Suprapubic skin (tissue), 4 donors: ENCODE measurements at regions not wholly inside any gene's neighbourhood (a gene's known extent, or its start where the extent isn't known, plus 50 kb on each side); places are given as distances from the start of the nearest gene placed in this dataset.
"Not testable (repeated sequence)": the region's sequence is repeated elsewhere in the genome, so short reads cannot be mapped to it uniquely, and the experiment has no call there.

ENCODE experiments used
- DNase-seq, 2 donors: peaks; one replicate each; pipeline ENCODE4 v3.0.0-alpha.2; 2019; ENCODE audit warnings: low spot score in 2 of 2
- H3K27ac ChIP-seq: fragments of 200-600 bp; sonication (generic); one replicate; pipeline ENCODE4 v1.5.1; 2019
- H3K27me3 ChIP-seq: fragments of 200-600 bp; sonication (generic); one replicate; pipeline ENCODE4 v1.5.1; 2019
- H3K36me3 ChIP-seq: fragments of 200-600 bp; sonication (generic); one replicate; pipeline ENCODE4 v1.5.1; 2019
- H3K4me1 ChIP-seq: fragments of 200-600 bp; sonication (generic); one replicate; pipeline ENCODE4 v1.5.1; 2019
- H3K4me3 ChIP-seq: fragments of 200-600 bp; sonication (generic); one replicate; pipeline ENCODE4 v1.5.1; 2019; ENCODE audit warnings: mild to moderate bottlenecking
- H3K9me3 ChIP-seq: fragments of 200-600 bp; sonication (generic); one replicate; pipeline ENCODE4 v1.5.1; 2019
- EP300 ChIP-seq: sonication (generic); formaldehyde crosslinking; IDR thresholded peaks from one replicate; pipeline ENCODE4 v1.6.1; 2017; ENCODE audit warnings: antibody characterized with exemption
- POLR2A ChIP-seq, 2 donors: fragments of 450-650 bp; IDR thresholded peaks; one replicate each; pipeline ENCODE4 v1.6.1; 2017; ENCODE audit warnings: antibody characterized with exemption in 2 of 2, mild to moderate bottlenecking in 2 of 2, moderate library complexity in 2 of 2
- POLR2AphosphoS5 ChIP-seq, 3 donors: sonication (generic); formaldehyde crosslinking; IDR thresholded peaks; one replicate each; pipeline ENCODE4 v1.6.1; 2017; ENCODE audit warnings: antibody characterized with exemption in 3 of 3
- whole genome bisulfite sequencing: methylation state at CpG from one replicate; pipeline ENCODE4 v1.1.5; 2018; 5-methylcytosine and 5-hydroxymethylcytosine counted together
- TF ChIP-seq, protein P1 (sequence below), 2 donors: fragments of 200-600 bp in 1 of 2; fragments of 450-650 bp in 1 of 2; sonication (generic) in 1 of 2; IDR thresholded peaks; one replicate each; pipeline ENCODE4 v1.5.1; 2016 to 2019; ENCODE audit warnings: antibody characterized with exemption in 2 of 2, mild to moderate bottlenecking in 1 of 2, moderate library complexity in 1 of 2

DNA sequence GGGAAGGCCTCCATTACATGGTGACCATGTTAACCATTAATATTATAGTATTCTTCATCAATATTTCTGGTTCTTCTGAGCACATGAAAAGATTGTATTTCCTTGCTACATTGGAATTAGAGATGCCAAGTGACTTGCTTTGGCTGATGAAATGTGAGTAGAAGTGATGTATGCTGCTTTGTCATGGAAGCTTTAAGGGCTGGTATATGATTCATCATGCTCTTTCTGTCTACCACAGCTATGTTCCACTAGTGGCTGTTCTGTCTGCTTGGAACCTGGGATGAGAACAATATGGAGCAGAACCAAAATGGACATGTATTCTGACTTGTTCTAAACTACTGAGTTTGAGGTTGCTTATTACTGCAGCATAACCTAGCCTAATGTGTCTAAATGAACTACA is 163.3 kb downstream of the TM2D1 start:
- DNase-seq, result no peak
- H3K9me3 ChIP-seq, result peaks cover 14% of the 10 kb centered on the region
- H3K27ac ChIP-seq, result no peak overlapping the region

DNA sequence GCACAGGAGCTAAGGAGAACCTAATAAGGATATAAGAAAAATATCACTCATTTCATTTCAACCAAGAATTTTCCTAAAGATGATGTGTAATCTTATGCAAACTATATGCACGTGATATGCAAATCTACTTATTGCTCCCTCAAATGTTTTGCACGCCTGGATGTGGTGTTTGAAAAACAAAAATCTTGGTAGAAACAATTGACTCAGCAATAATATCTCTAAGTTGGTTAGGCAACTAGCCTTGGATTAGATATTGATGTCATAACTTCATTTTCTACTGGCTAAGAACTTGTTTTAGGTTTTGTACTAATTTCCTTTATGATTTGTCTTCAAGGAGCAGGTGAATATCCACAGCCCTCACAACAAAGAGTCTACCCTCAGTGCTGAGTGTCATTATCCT is 164.6 kb downstream of the TM2D1 start:
- no peak overlapping the region for H3K27ac ChIP-seq
- no peak for DNase-seq
- H3K9me3 ChIP-seq, result peaks cover 1% of the 10 kb centered on the region
- no peak for TF ChIP-seq EP300
- TF ChIP-seq POLR2AphosphoS5 (IDR thresholded peaks at IDR 0.05), result no peak
- H3K4me3 ChIP-seq, result no peak overlapping the region
- no peaks in the 10 kb centered on the region for H3K36me3 ChIP-seq
- H3K27me3 ChIP-seq, result no peaks in the 10 kb centered on the region
- no peaks in the 10 kb centered on the region for H3K4me1 ChIP-seq
- 99% methylated on average over 2 of the region's 2 CpGs for WGBS

More for the DNA sequence above, 163.3 kb downstream of the TM2D1 start:
- no peaks in the 10 kb centered on the region for H3K4me1 ChIP-seq
- H3K27me3 ChIP-seq, result no peaks in the 10 kb centered on the region
- H3K36me3 ChIP-seq, result no peaks in the 10 kb centered on the region
- no peak overlapping the region for H3K4me3 ChIP-seq
- TF ChIP-seq POLR2A (IDR thresholded peaks at IDR 0.05) (no peak), POLR2AphosphoS5 (IDR thresholded peaks at IDR 0.05) (no peak), EP300 (no peak)
- TF ChIP-seq, protein P1, sequence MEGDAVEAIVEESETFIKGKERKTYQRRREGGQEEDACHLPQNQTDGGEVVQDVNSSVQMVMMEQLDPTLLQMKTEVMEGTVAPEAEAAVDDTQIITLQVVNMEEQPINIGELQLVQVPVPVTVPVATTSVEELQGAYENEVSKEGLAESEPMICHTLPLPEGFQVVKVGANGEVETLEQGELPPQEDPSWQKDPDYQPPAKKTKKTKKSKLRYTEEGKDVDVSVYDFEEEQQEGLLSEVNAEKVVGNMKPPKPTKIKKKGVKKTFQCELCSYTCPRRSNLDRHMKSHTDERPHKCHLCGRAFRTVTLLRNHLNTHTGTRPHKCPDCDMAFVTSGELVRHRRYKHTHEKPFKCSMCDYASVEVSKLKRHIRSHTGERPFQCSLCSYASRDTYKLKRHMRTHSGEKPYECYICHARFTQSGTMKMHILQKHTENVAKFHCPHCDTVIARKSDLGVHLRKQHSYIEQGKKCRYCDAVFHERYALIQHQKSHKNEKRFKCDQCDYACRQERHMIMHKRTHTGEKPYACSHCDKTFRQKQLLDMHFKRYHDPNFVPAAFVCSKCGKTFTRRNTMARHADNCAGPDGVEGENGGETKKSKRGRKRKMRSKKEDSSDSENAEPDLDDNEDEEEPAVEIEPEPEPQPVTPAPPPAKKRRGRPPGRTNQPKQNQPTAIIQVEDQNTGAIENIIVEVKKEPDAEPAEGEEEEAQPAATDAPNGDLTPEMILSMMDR (IDR thresholded peaks at IDR 0.05), result no peak

DNA sequence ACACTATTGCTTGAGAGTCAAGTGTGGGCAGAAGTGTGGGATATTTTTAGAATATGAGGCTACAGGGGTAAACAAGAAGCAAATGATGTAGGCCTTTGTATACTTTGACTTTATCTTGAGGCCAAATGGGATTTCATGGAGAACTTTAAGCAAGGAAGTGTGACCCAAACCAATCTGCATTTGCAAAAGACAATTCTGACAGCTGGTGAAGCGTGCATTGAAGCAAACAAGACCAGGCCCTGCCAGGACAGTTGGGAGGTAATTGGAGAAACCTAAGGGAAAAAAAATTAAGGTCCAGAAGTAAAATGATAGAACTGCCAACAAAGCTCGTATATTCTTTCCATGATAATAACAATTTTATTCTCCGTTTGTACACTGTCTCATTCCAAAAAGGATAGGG is 168.3 kb downstream of the TM2D1 start:
- TF ChIP-seq POLR2AphosphoS5 (IDR thresholded peaks at IDR 0.05), result no peak
- no peak for DNase-seq

DNA sequence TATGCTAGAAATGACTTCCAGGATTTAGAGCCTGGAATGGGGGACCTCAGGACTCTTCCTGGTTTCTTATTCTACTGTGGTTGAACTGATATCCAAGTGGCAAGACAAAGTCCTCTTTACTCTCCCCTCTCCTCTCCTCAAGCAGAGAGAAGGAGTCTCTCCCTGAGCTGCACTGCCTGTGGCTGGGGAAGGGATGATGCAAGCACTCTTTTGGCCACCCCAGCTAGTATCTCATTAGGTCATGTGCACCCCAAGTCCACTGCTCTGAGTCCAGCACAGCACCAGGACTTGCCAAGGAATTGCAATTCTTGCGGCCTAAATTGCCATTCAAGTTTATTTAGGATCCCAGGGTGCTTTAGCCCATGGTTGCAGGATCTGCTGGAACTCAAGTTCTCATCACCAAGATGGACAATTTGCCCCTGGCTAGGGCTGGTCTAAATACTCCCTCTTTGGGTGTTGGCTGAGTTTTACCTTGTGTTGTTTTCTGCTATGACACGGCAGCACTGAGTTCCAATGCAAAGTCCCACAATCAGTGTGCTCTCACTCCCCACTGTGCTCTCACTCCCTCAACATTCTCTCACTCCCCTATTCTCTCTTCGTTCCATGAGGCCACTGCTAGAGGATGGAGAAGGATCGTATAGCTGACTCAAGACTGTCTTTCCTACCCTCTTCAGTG is 172.2 kb downstream of the TM2D1 start:
- no peak for TF ChIP-seq POLR2AphosphoS5 (IDR thresholded peaks at IDR 0.05)
- no peak for TF ChIP-seq EP300
- TF ChIP-seq, protein P1 (IDR thresholded peaks at IDR 0.05), result no peak
- no peak for TF ChIP-seq POLR2A (IDR thresholded peaks at IDR 0.05)
- WGBS, result 94% methylated on average over 4 of the region's 4 CpGs
- no peaks in the 10 kb centered on the region for H3K27me3 ChIP-seq

More for the DNA sequence above, 168.3 kb downstream of the TM2D1 start:
- no peaks in the 10 kb centered on the region for H3K4me1 ChIP-seq
- WGBS, result 95% methylated on average over 3 of the region's 3 CpGs
- H3K4me3 ChIP-seq, result no peak overlapping the region
- H3K27me3 ChIP-seq, result no peaks in the 10 kb centered on the region
- no peaks in the 10 kb centered on the region for H3K36me3 ChIP-seq
- H3K9me3 ChIP-seq, result no peaks in the 10 kb centered on the region
- H3K27ac ChIP-seq, result no peak overlapping the region

DNA sequence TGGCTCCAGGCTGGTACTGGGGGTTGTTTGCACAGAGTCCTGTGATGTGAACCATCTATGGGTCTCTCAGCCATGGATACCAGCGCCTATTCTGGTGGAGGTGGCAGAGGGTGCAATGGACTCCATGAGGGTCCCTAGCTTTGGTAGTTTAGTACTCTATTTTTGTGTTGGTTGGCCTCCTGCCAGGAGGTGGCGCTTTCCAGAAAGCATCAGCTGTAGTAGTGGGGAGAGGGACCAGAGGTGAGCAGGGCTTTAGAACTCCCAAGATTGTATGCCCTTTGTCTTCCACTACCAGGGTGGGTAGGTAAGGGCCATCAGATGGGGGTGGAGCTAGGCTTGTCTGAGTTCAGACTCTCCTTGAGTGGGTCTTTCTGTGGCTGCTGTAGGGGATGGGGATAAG is 177.6 kb downstream of the TM2D1 start:
- not testable (repeated sequence) for H3K4me1 ChIP-seq, H3K36me3 ChIP-seq, H3K27me3 ChIP-seq, DNase-seq, H3K9me3 ChIP-seq, H3K27ac ChIP-seq, H3K4me3 ChIP-seq
- WGBS, result 100% methylated on average over 2 of the region's 2 CpGs

More for the DNA sequence above, 172.2 kb downstream of the TM2D1 start:
- DNase-seq, result no peak
- no peaks in the 10 kb centered on the region for H3K4me1 ChIP-seq
- H3K36me3 ChIP-seq, result no peaks in the 10 kb centered on the region
- no peak overlapping the region for H3K27ac ChIP-seq
- H3K9me3 ChIP-seq, result no peaks in the 10 kb centered on the region
- H3K4me3 ChIP-seq, result no peak overlapping the region

DNA sequence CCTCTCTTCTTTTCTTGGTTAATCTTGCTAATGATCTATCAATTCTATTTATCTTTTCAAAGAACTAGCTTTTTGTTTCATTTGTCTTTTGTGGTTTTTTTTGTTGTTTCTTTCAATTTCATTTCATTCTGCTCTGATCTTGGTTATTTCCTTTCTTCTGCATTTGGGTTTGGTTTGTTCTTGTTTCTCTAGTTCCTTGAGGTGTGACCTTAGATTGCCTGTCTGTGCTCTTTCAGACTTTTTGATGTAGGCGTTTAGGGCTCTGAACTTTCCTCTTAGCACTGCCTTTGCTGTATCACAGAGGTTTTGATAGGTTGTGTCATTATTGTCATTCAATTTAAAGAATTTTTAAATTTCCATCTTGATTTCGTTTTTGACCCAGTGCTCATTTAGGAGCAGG is 180.1 kb downstream of the TM2D1 start:
- not testable (repeated sequence) for H3K27me3 ChIP-seq, DNase-seq, H3K27ac ChIP-seq, H3K9me3 ChIP-seq, H3K4me3 ChIP-seq, H3K4me1 ChIP-seq, H3K36me3 ChIP-seq
- WGBS, result 86% methylated on average over 2 of the region's 2 CpGs

DNA sequence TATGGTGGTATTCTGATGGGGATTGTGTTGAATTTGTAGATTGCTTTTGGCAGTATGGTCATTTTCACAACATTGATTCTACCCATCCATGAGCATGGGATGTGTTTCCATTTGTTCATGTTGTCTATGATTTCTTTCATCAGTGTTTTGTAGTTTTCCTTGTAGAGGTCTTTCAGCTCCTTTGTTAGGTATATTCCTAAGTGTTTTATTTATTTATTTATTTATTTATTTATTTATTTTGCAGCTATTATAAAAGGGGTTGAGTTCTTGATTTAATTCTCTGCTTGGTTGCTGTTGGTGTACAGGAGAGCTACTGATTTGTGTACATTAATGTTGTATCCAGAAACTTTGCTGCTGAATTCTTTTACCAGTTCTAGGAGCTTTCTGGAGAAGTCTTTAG is 181.4 kb downstream of the TM2D1 start:
- not testable (repeated sequence) for DNase-seq, H3K9me3 ChIP-seq, H3K36me3 ChIP-seq, H3K4me3 ChIP-seq, H3K27ac ChIP-seq, H3K4me1 ChIP-seq, H3K27me3 ChIP-seq

DNA sequence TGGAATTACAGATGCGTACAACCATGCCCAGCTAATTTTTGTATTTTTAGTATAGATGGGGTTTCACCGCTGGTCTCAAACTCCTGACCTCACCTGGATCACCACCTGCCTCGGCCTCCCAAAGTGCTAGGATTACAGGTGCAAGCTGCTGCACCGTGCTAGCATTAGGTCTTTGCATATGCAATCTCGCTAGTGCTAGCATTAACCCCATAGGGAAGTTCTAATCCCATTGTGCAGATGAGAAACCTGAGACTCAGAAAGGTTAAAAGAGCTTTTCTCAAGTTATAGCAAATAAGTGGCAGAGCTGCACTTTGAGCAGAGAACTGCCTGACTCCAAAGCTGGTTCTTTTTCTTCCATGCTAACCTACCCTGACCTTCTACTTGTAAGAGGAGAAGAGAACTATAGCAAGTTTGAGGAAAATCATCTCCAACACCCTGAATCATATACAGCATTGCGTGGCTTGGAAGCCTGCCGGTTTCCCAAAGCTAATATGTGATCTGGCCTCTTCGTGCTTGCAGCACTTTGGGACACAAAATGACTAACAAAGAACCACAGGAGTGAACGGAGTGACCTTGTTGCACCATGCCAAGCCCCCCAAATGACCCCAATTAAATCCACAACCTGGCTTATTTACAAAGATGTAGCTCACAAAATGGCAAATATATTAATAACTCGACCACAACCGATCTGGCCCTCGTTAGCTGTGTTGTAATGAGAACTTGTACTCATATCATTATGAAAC is 185.1 kb downstream of the TM2D1 start:
- H3K4me3 ChIP-seq, result no peak overlapping the region
- TF ChIP-seq EP300, result no peak
- TF ChIP-seq, protein P1 (IDR thresholded peaks at IDR 0.05), result no peak
- no peak for TF ChIP-seq POLR2A (IDR thresholded peaks at IDR 0.05)
- TF ChIP-seq POLR2AphosphoS5 (IDR thresholded peaks at IDR 0.05), result no peak

More for the DNA sequence above, 185.1 kb downstream of the TM2D1 start:
- WGBS, result 75% methylated on average over 11 of the region's 12 CpGs
- Histone ChIP-seq H3K36me3 (no peaks in the 10 kb centered on the region), H3K27me3 (no peaks in the 10 kb centered on the region), H3K27ac (no peak overlapping the region), H3K4me1 (no peaks in the 10 kb centered on the region), H3K9me3 (no peaks in the 10 kb centered on the region)
- no peak for DNase-seq
